Psoas muscle (tissue), 7 donors: ENCODE measurements at regions not wholly inside any gene's neighbourhood (a gene's known extent, or its start where the extent isn't known, plus 50 kb on each side); places are given as distances from the start of the nearest gene placed in this dataset.
"Not testable (repeated sequence)": the region's sequence is repeated elsewhere in the genome, so short reads cannot be mapped to it uniquely, and the experiment has no call there.

Experiments used
- ATAC-seq, 4 donors: fragments of 200-7000 bp; cut with Tn5 transposase; one replicate each; pipeline ENCODE4 v1.9.1; 2020; ENCODE audit warnings: moderate library complexity in 3 of 4, mild to moderate bottlenecking in 2 of 4
- DNase-seq, 2 donors: peaks; one replicate each; pipeline ENCODE4 v3.0.0-alpha.2; 2020
- H3K27ac ChIP-seq: fragments of 200-600 bp; one replicate; pipeline ENCODE4 v1.8.0; 2022
- H3K27me3 ChIP-seq, 3 donors: fragments of 200-600 bp in 1 of 3; one replicate each; pipeline versions ENCODE4 v1.6.1 to v1.8.0; 2013 to 2022; ENCODE audit warnings: low read length in 2 of 3, mild to moderate bottlenecking in 2 of 3, moderate library complexity in 1 of 3; ENCODE audit not compliant: insufficient read depth in 3 of 3
- H3K36me3 ChIP-seq, 2 donors: fragments of 200-600 bp in 1 of 2; one replicate each; pipeline versions ENCODE4 v1.6.1 to v1.8.0; 2013 to 2022; ENCODE audit warnings: low read depth in 1 of 2, mild to moderate bottlenecking in 1 of 2, moderate library complexity in 1 of 2; ENCODE audit not compliant: insufficient read depth in 1 of 2
- H3K4me1 ChIP-seq: fragments of 200-600 bp; one replicate; pipeline ENCODE4 v1.8.0; 2022
- H3K4me3 ChIP-seq: fragments of 200-600 bp; one replicate; pipeline ENCODE4 v1.8.0; 2022; ENCODE audit warnings: mild to moderate bottlenecking
- H3K9me3 ChIP-seq: fragments of 200-600 bp; one replicate; pipeline ENCODE4 v1.8.0; 2022
- CTCF ChIP-seq: fragments of 200-600 bp; IDR thresholded peaks from one replicate; pipeline ENCODE4 v1.8.0; 2022; ENCODE audit warnings: antibody characterized with exemption
- WGBS, 3 donors: extraction: QIAGEN DNeasy Blood & Tissue Kit; methylation state at CpG; one replicate each; pipeline versions ENCODE4 v1.1.6 to v1.1.7; 2013; 5-methylcytosine and 5-hydroxymethylcytosine counted together
- intact Hi-C, 2 donors: fragments of 100-400 bp; cut with DNase I; formaldehyde crosslinking; loops; one replicate each; pipeline versions ENCODE4 v1.11.0 to v1.14.2; 2022
- donor health status: healthy with polysubstance abuse.
- donor health status: DM: no; HTN: no; CAD: no; lungs with moderate emphysema.
- donor health status: Bipolar disorder and iron deficiency.
- donor health status: healthy.
- donor health status: DM: yes; HTN: yes; CAD: no.
- donor health status: DM: no; HTN: no; CAD: no.
- donor health status: DM: yes; HTN: yes; CAD: no.

- Histone ChIP-seq H3K4me1 (no peaks in the 10 kb centered on the region), H3K27ac (no peak overlapping the region), H3K9me3 (no peaks in the 10 kb centered on the region), H3K27me3 (no peaks in the 10 kb centered on the region), H3K36me3 (no peaks in the 10 kb centered on the region), H3K4me3 (no peak overlapping the region)
- DNase-seq (no peak), ATAC-seq (no peak)
- intact Hi-C loops: no loop called here
- TF ChIP-seq CTCF: no peak
- WGBS, 3 donors: 77 to 80% (median 79%) methylated on average over 3 of the region's 3 CpGs
Observed at GRCh38 chr2:36163520-36164254, 191.9 kb upstream of the CRIM1 start.

GRCh38 chr2:36157093-36157492 lies 198.5 kb upstream of the CRIM1 start:
- DNase-seq, H3K9me3 ChIP-seq, ATAC-seq, H3K27ac ChIP-seq, H3K4me1 ChIP-seq, H3K27me3 ChIP-seq, intact Hi-C loops, H3K36me3 ChIP-seq, H3K4me3 ChIP-seq: not testable (repeated sequence)
- WGBS, 3 donors: 84 to 97% (median 91%) methylated on average over 1 of the region's 1 CpG

GRCh38 chr2:36147670-36148390 lies 207.7 kb upstream of the CRIM1 start:
- Histone ChIP-seq H3K27ac (no peak overlapping the region), H3K9me3 (no peaks in the 10 kb centered on the region), H3K27me3 (no peaks in the 10 kb centered on the region), H3K4me1 (no peaks in the 10 kb centered on the region), H3K4me3 (no peak overlapping the region), H3K36me3 (no peaks in the 10 kb centered on the region)
- DNase-seq (no peak), ATAC-seq (no peak)
- no peak for TF ChIP-seq CTCF
- WGBS, 3 donors: 79 to 85% (median 82%) methylated on average over 4 of the region's 4 CpGs
- intact Hi-C loops: no loop called here

GRCh38 chr2:36146765-36147164 lies 208.8 kb upstream of the CRIM1 start:
- no peaks in the 10 kb centered on the region for H3K9me3 ChIP-seq

More at GRCh38 chr2:36146765-36147164, 208.8 kb upstream of the CRIM1 start:
- 46 to 63% (median 53%) methylated on average over 5 of the region's 5 CpGs for WGBS, 3 donors
- DNase-seq: no peak
- TF ChIP-seq CTCF: no peak
- H3K4me3 ChIP-seq: no peak overlapping the region
- no peak for ATAC-seq
- no peaks in the 10 kb centered on the region for H3K36me3 ChIP-seq
- H3K27ac ChIP-seq: no peak overlapping the region
- no peaks in the 10 kb centered on the region for H3K27me3 ChIP-seq
- no peaks in the 10 kb centered on the region for H3K4me1 ChIP-seq
- intact Hi-C loops: no loop called here
